B cell (primary cell): ENCODE measurements at regions not wholly inside any gene's neighbourhood (a gene's known extent, or its start where the extent isn't known, plus 50 kb on each side); places are given as distances from the start of the nearest gene placed in this dataset.

Experiments
- ATAC-seq: fragments of 200-7000 bp; cut with Tn5 transposase; one replicate; pipeline ENCODE4 v1.10.0; 2021; ENCODE audit warnings: low read depth, mild to moderate bottlenecking, moderate number of reproducible peaks, moderate library complexity
- CTCF ChIA-PET: fragments of 350-600 bp; sonication (Branson Sonifier 250); formaldehyde crosslinking; loops from one replicate; lab custom pipeline; 2021; ENCODE audit warnings: antibody characterized with exemption, inconsistent platforms; lab: Charles Lee
- POLR2A ChIA-PET: fragments of 350-600 bp; sonication (Branson Sonifier 250); formaldehyde crosslinking; loops from one replicate; lab custom pipeline; 2021; ENCODE audit warnings: antibody characterized with exemption; lab: Charles Lee
- DNase-seq: peaks from one replicate; pipeline ENCODE4 v3.0.0; 2013
- H2AFZ ChIP-seq: 2 replicates; pipeline ENCODE4 v1.6.1; 2012; ENCODE audit warnings: mild to moderate bottlenecking, low read depth, low read length; ENCODE audit not compliant: insufficient read depth, poor library complexity, severe bottlenecking
- H3K27ac ChIP-seq, 2 donors: 1 replicate in 1 of 2; 2 replicates in 1 of 2; pipeline ENCODE4 v1.5.1; 2012 to 2013; ENCODE audit warnings: low read length in 2 of 2, mild to moderate bottlenecking in 2 of 2, moderate library complexity in 1 of 2
- H3K27me3 ChIP-seq, 4 experiments: fragments of 200-600 bp in 1 of 4; sonication (generic) in 1 of 4; replicated peaks in 1 of 4; 1 replicate in 2 of 4; 2 replicates in 2 of 4; pipeline versions ENCODE4 v1.6.1 to v1.7.0; 2013 to 2016; ENCODE audit warnings: low read length in 3 of 4, mild to moderate bottlenecking in 2 of 4, mixed read lengths in 1 of 4, moderate library complexity in 1 of 4; ENCODE audit not compliant: insufficient read depth in 4 of 4, control insufficient read depth in 3 of 4; ENCODE audit errors: control extremely low read depth in 1 of 4
- H3K36me3 ChIP-seq, 2 experiments: replicated peaks in 1 of 2; 1 replicate in 1 of 2; 2 replicates in 1 of 2; pipeline versions ENCODE4 v1.6.1 to v1.7.1; 2013; ENCODE audit warnings: low read length in 1 of 2; ENCODE audit not compliant: insufficient read depth in 2 of 2, control insufficient read depth in 1 of 2; ENCODE audit errors: control extremely low read depth in 1 of 2, extremely low read depth in 1 of 2
- H3K4me1 ChIP-seq, 2 donors: fragments of 200-600 bp in 1 of 2; sonication (generic) in 1 of 2; 1 replicate in 1 of 2; 2 replicates in 1 of 2; pipeline versions ENCODE4 v1.5.1 to v1.6.1; 2013 to 2017; ENCODE audit warnings: low read length in 2 of 2; ENCODE audit not compliant: control insufficient read depth in 2 of 2, insufficient read depth in 2 of 2
- H3K4me2 ChIP-seq: replicated peaks from 2 replicates; pipeline ENCODE3; 2012; ENCODE audit warnings: mild to moderate bottlenecking, low read depth, low read length; ENCODE audit not compliant: poor library complexity, severe bottlenecking
- H3K4me3 ChIP-seq, 5 experiments: fragments of 200-600 bp in 1 of 5; sonication (generic) in 1 of 5; 1 replicate in 3 of 5; 2 replicates in 2 of 5; pipeline versions ENCODE4 v1.5.1 to v1.7.0; 2011 to 2016; ENCODE audit warnings: low read length in 4 of 5, mild to moderate bottlenecking in 4 of 5, low read depth in 2 of 5, control low read depth in 1 of 5, moderate library complexity in 1 of 5; ENCODE audit not compliant: insufficient read depth in 1 of 5; ENCODE audit errors: control extremely low read depth in 1 of 5, extremely low read depth in 1 of 5
- H3K79me2 ChIP-seq: fragments of 200-600 bp; sonication (generic); one replicate; pipeline ENCODE4 v1.6.0; 2016; ENCODE audit warnings: low read length; ENCODE audit not compliant: control insufficient read depth, insufficient read depth
- H3K9ac ChIP-seq: fragments of 200-600 bp; sonication (generic); 2 replicates; pipeline ENCODE4 v1.6.1; 2017; ENCODE audit warnings: mild to moderate bottlenecking, low read length, moderate library complexity
- H3K9me3 ChIP-seq, 3 donors: one replicate each; pipeline versions ENCODE4 v1.6.1 to v1.7.1; 2013; ENCODE audit warnings: low read length in 2 of 3; ENCODE audit not compliant: control insufficient read depth in 2 of 3, insufficient read depth in 1 of 3; ENCODE audit errors: control extremely low read depth in 1 of 3
- H4K20me1 ChIP-seq: 2 replicates; pipeline ENCODE4 v1.6.0; 2012; ENCODE audit warnings: mild to moderate bottlenecking, low read length; ENCODE audit not compliant: insufficient read depth, control insufficient read depth, poor library complexity, severe bottlenecking
- H3K27ac Mint-ChIP-seq: one replicate; pipeline ENCODE4 v1.8.0; 2021; ENCODE audit warnings: mixed read lengths
- H3K27me3 Mint-ChIP-seq: one replicate; pipeline ENCODE4 v1.8.0; 2021; ENCODE audit warnings: mixed read lengths
- H3K4me1 Mint-ChIP-seq: one replicate; pipeline ENCODE4 v1.8.0; 2021; ENCODE audit warnings: mixed read lengths
- H3K4me3 Mint-ChIP-seq: one replicate; pipeline ENCODE4 v1.8.0; 2021; ENCODE audit warnings: mixed read lengths
- H3K9me3 Mint-ChIP-seq: one replicate; pipeline ENCODE4 v1.8.0; 2022; ENCODE audit warnings: mixed read lengths; ENCODE audit not compliant: insufficient read depth
- CTCF ChIP-seq: fragments of 200-600 bp; IDR thresholded peaks from one replicate; pipeline ENCODE4 v1.8.0; 2022; ENCODE audit warnings: antibody characterized with exemption, mild to moderate bottlenecking
- EZH2 ChIP-seq: IDR thresholded peaks from 2 replicates; pipeline ENCODE4 v1.6.1; 2012; ENCODE audit warnings: borderline replicate concordance, low read depth, mild to moderate bottlenecking, moderate library complexity, low read length; ENCODE audit not compliant: insufficient read depth, poor library complexity, severe bottlenecking
- WGBS: methylation state at CpG from one replicate; pipeline ENCODE4 v1.1.5; 2013; ENCODE audit warnings: missing lambda C conversion rate; ENCODE audit not compliant: insufficient coverage; 5-methylcytosine and 5-hydroxymethylcytosine counted together
- intact Hi-C: fragments of 100-400 bp; cut with micrococcal nuclease; formaldehyde crosslinking; loops from one replicate; pipeline ENCODE4 v1.10.0; 2022

GRCh38 chr4:19381068-19381467 is 870.6 kb upstream of the SLIT2 start:
- CTCF ChIA-PET: no interaction called here
- Mint-ChIP-seq H3K4me3 (no peak overlapping the region), H3K9me3 (no peaks in the 10 kb centered on the region), H3K4me1 (no peaks in the 10 kb centered on the region), H3K27me3 (no peaks in the 10 kb centered on the region), H3K27ac (no peak overlapping the region)
- Histone ChIP-seq H3K9ac (no peak overlapping the region), H4K20me1 (no peaks in the 10 kb centered on the region), H3K4me3 (no peak overlapping the region), H3K9me3 (no peaks in the 10 kb centered on the region), H3K4me1 (no peaks in the 10 kb centered on the region), H3K36me3 (no peaks in the 10 kb centered on the region), H3K27me3 (no peaks in the 10 kb centered on the region), H3K27ac (no peak overlapping the region), H3K79me2 (no peaks in the 10 kb centered on the region), H2AFZ (no peak overlapping the region), H3K4me2 (no peak overlapping the region)
- ATAC-seq (no peak), DNase-seq (no peak)
- TF ChIP-seq EZH2 (no peak), CTCF (no peak)
- POLR2A ChIA-PET: no interaction called here
- WGBS: no CpG with 5 or more reads among the region's 1 CpG
- intact Hi-C loops: no loop called here

GRCh38 chr4:19380600-19380999 is 871.1 kb upstream of the SLIT2 start:
- Mint-ChIP-seq H3K27me3 (no peaks in the 10 kb centered on the region), H3K9me3 (no peaks in the 10 kb centered on the region), H3K4me1 (no peaks in the 10 kb centered on the region), H3K27ac (no peak overlapping the region), H3K4me3 (no peak overlapping the region)
- TF ChIP-seq EZH2 (no peak), CTCF (no peak)
- no peaks in the 10 kb centered on the region for H3K4me1 ChIP-seq
- H2AFZ ChIP-seq: no peak overlapping the region
- H3K36me3 ChIP-seq: no peaks in the 10 kb centered on the region
- H3K9ac ChIP-seq: no peak overlapping the region
- intact Hi-C loops: no loop called here
- WGBS: no CpG with 5 or more reads among the region's 2 CpGs
- no peak overlapping the region for H3K27ac ChIP-seq
- ChIA-PET POLR2A (no interaction called here), CTCF (no interaction called here)
- H3K4me2 ChIP-seq: no peak overlapping the region
- H3K4me3 ChIP-seq: no peak overlapping the region
- DNase-seq: no peak
- ATAC-seq: no peak
- H3K9me3 ChIP-seq: no peaks in the 10 kb centered on the region
- no peaks in the 10 kb centered on the region for H3K27me3 ChIP-seq
- no peaks in the 10 kb centered on the region for H3K79me2 ChIP-seq
- H4K20me1 ChIP-seq: no peaks in the 10 kb centered on the region
